Activated naive CD8-positive, alpha-beta T cell treated with anti-CD3 and anti-CD28 coated beads, Interleukin-2, amount 50 U/mL, for 16 hours (primary cell): ENCODE measurements at regions not wholly inside any gene's neighbourhood (a gene's known extent, or its start where the extent isn't known, plus 50 kb on each side); places are given as distances from the start of the nearest gene placed in this dataset.

Experiments used
- DNase-seq: peaks from one replicate; pipeline ENCODE4 v3.0.0-alpha.2; 2020; ENCODE audit warnings: low read depth, low spot score

- DNase-seq: no peak
Observed at GRCh38 chr2:105573490-105573889, 171.2 kb upstream of the NCK2 start.

- no peak for DNase-seq
Observed at GRCh38 chr2:105571445-105571987, 172.7 kb upstream of the FHL2 start.

DNA sequence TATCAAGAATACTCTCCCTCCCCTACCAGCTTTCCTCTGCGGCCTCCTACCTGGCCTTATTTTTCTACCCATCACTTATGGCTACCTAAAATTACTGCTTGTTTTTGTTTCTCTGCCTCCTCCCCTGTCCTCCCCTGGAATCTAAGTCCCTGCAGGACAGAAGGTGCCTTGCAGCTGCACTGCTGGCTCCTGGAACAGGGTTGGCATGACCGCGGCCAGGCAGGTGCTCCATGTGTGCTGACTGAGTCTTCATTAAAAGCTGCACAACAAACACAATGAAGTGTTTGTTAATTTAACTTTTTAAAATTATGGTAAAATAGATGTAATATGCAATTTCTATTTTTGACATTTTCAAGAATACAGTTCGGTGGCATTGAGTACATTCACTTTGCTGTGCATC, 171.9 kb upstream of the FHL2 start:
- DNase-seq: no peak

- DNase-seq: no peak
Observed at GRCh38 chr2:105570326-105570725, 171.5 kb upstream of the FHL2 start.

DNA sequence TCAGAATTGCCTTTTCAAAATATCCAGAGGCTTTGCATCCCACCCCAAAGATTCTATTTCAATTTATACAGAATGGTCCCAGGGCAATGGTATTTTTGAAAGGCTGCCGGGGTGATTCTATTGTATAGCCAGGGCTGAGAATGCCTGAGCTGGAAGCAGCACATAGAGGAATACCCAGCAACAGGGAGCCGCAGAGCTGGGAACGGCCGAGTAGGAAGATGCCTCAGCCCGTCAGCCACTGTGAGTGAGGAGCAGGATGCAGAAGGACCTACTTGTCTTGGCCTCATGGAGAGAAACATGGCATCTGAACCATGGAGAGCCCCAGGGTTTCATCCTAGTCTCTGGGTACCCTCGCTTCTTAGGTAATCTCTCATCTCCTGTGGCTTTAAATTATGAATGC, 170.8 kb upstream of the FHL2 start:
- no peak for DNase-seq

- no peak for DNase-seq
Observed at GRCh38 chr2:105567996-105568494, 169.2 kb upstream of the FHL2 start.

GRCh38 chr2:105563000-105563719, 164.3 kb upstream of the FHL2 start:
- DNase-seq: no peak

- DNase-seq: no peak
Observed at GRCh38 chr2:105561401-105561800, 162.6 kb upstream of the FHL2 start.

GRCh38 chr2:105560157-105560556, 161.3 kb upstream of the FHL2 start:
- DNase-seq: no peak

GRCh38 chr2:105557021-105557920, 158.4 kb upstream of the FHL2 start:
- DNase-seq: no peak

DNA sequence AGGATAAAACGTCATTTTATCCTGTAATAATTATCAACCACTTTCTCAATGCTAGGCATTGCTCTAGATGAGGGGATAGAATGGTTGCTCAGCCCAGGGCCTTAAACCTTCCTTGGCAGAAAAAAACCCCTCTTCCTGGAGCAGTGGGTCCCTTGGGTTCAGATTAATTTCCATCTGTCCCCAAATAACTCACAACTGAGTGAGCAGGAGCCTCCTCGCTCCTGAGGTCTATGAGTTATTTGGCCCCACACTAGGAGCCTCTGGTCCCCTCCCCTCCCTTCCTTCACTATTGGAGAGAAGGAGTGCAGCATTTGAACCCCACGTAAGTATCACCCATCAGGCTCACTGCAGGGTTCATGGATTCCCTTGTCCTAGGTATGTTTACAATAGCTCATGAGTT, 157.5 kb upstream of the FHL2 start:
- DNase-seq: no peak

GRCh38 chr2:105554235-105554634, 155.4 kb upstream of the FHL2 start:
- no peak for DNase-seq

DNA sequence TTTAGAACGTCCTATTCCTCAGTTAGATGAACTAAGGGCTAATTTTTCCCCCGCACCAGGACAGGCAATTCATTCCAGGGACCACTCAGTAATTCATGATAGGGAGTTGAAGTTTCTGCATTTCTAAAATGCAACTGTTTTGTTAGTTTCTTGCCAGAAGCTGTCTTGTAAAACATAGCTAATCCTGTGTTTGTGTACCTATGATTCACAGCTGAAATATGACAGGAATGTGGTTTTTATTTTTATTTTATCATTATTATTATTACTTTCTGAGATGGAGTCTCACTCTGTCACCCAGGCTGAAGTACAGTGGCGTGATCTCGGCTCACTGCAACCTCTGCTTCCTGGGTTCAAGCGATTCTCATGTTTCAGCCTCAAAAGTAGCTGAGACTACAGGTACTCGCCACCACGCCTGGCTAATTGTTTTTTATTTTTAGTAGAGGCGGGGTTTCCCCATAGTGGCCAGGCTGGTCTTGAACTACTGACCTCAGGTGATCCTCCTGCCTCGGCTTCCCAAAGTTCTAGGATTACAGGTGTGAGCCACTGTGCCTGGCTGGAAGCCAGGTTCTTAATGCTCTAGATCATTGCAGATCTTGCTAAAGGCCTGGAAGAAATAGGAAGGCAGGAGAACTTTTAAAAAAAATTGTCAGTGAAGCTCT, 154.8 kb upstream of the FHL2 start:
- no peak for DNase-seq

GRCh38 chr2:105546628-105546974, 147.8 kb upstream of the FHL2 start:
- no peak for DNase-seq

GRCh38 chr2:105545730-105546627, 147.1 kb upstream of the FHL2 start:
- DNase-seq: peak; percentile 31

DNA sequence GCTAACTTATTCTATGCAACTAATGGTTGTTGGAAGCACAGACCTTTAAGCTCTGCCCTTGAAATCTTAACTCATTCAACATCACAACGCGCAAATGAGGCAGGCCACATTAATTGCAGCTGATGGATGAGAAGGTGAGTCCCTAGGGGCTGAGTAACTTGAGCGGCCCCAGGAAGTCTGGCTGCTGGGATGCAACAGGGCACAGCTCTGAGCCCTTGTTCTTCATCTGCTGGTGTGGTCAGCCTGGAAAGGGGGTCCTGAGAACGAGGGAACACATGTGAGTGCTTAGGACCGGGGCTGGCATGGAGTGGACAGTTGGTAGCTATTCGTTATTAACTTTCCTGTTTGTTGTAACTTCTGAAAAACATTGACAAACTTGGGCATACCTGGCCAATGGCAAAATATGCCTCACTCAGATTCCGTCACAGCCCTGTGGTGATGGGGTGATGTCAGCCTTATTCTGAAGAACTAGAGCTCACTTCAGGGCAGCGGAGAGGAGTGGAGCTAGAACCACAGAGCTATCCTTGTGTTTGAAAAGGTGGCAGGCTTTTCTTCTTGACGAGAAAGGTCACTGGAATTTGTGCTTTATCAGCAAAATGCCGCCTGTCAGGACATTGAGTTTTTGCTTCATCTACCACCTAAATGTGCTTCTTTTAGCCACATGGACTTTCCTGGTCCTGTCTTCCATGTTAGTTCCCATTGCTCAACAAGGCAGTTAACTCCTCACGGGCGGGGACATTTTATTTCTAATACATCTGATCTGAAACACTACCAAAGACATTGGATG, 145.9 kb upstream of the FHL2 start:
- no peak for DNase-seq

DNA sequence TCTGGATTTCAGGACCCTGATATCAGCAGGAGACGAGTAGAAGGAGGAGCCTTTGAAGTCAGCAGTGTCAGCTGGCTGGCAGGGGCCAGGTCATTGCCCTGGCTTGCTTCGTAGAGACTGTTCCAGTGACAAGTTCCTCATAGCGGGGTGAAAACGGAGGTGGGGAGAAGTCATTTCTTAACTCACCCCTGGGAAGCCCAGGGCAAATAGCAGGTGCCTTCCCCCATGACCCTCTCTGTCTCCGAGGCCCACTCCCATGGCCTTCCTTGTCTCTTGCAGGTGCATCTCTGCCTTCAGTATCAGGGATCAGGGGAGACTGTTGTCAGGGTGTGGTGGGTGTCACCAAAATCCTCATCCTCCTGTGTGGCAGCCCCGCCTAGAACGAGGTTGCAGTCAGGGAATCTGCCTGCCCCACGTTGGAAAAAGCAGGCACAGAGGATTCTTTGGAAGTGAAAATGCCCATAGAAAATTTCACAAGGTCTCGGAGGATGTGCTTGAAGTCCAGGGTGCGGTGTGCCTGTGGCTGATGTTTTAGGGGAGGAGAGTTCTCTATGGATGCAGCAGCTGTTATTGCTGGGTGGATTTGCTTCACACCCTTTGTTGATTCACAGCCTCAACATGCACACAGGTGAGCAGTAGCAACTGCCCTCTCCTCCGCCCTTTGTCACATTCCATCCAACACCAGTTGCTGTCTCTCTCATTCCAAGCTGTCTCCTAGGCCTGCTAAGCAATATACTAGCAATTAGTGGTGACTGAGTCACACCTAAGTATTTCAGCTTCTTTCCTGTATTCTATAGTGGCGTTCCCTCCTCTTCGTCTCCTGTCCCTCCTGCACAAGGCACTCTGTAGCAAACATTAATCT, 142.6 kb upstream of the FHL2 start:
- DNase-seq: no peak

GRCh38 chr2:105540642-105541041, 141.8 kb upstream of the FHL2 start:
- DNase-seq: no peak

DNA sequence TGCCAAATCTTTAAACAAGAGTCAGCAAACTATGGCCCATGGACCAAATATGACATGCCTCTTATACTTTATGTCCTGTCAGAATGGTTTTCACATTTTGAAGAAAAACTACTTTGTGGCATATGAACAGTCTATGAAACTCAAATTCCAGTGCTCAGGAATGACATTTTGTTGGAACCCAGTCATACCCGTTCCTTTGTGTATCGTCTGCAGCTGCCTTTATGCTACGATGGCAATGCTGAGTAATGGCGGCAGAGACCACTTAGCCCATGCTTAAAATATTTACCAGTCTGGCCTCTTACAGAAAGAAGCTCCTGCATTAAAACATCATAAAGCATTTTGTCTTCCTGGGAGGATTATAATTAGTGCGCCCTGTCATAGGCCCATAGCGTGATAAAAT, 140.5 kb upstream of the FHL2 start:
- DNase-seq: no peak
